ENCODE measurements at regions not wholly inside any gene's neighbourhood (a gene's known extent, or its start where the extent isn't known, plus 50 kb on each side); places are given as distances from the start of the nearest gene placed in this dataset.

- no peak overlapping the region for H3K9ac ChIP-seq (ENCODE audit: insufficient read depth, low read length, poor library complexity, severe bottlenecking)
- H3K4me2 ChIP-seq (replicated peaks; ENCODE audit: extremely low read depth, low read length, poor library complexity, severe bottlenecking), result no peak overlapping the region
- no peaks in the 10 kb centered on the region for H4K20me1 ChIP-seq (ENCODE audit: insufficient read depth, low read length)
- no peak overlapping the region for H3K27ac Mint-ChIP-seq
- H3K36me3 ChIP-seq (replicated peaks in 1 of 2; ENCODE audit: control insufficient read depth in 1 of 2, insufficient read depth in 2 of 2, low read length in 2 of 2), result no peaks in the 10 kb centered on the region
- no peak overlapping the region for H3K4me3 ChIP-seq (replicated peaks in 1 of 3; ENCODE audit: low read depth in 2 of 3, low read length in 3 of 3)
- H3K79me2 ChIP-seq (ENCODE audit: insufficient read depth, low read length), result no peaks in the 10 kb centered on the region
- no peaks in the 10 kb centered on the region for H3K9me3 ChIP-seq (replicated peaks in 1 of 2; ENCODE audit: control insufficient read depth in 1 of 2, insufficient read depth in 1 of 2, low read length in 2 of 2)
- H3K4me3 Mint-ChIP-seq, result no peak overlapping the region
- no peaks in the 10 kb centered on the region for H3K36me3 Mint-ChIP-seq
- peaks cover 1 to 2% (median 1%) of the 10 kb centered on the region in 3 donors for H3K27me3 Mint-ChIP-seq (ENCODE audit: low read depth in 3 of 3)
- no peaks in the 10 kb centered on the region for H3K4me1 ChIP-seq (ENCODE audit: control insufficient read depth in 1 of 2, insufficient read depth in 2 of 2, low read length in 2 of 2)
- no peak overlapping the region for H2AFZ ChIP-seq (ENCODE audit: insufficient read depth, low read depth, low read length, poor library complexity, severe bottlenecking)
- no peaks in the 10 kb centered on the region for H3K4me1 Mint-ChIP-seq
- intact Hi-C loops (cut with micrococcal nuclease), result no loop called here
- TF ChIP-seq, protein P1, sequence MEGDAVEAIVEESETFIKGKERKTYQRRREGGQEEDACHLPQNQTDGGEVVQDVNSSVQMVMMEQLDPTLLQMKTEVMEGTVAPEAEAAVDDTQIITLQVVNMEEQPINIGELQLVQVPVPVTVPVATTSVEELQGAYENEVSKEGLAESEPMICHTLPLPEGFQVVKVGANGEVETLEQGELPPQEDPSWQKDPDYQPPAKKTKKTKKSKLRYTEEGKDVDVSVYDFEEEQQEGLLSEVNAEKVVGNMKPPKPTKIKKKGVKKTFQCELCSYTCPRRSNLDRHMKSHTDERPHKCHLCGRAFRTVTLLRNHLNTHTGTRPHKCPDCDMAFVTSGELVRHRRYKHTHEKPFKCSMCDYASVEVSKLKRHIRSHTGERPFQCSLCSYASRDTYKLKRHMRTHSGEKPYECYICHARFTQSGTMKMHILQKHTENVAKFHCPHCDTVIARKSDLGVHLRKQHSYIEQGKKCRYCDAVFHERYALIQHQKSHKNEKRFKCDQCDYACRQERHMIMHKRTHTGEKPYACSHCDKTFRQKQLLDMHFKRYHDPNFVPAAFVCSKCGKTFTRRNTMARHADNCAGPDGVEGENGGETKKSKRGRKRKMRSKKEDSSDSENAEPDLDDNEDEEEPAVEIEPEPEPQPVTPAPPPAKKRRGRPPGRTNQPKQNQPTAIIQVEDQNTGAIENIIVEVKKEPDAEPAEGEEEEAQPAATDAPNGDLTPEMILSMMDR (IDR thresholded peaks at IDR 0.05), result no peak
- H3K27me3 ChIP-seq (ENCODE audit: control insufficient read depth in 2 of 2, insufficient read depth in 2 of 2, low read length in 2 of 2), result no peaks in the 10 kb centered on the region
- H3K27ac ChIP-seq (ENCODE audit: low read depth in 1 of 2, low read length in 2 of 2), result no peak overlapping the region
- peaks cover 0 to 6% (median 2%) of the 10 kb centered on the region in 7 donors for H3K9me3 Mint-ChIP-seq
- 63% methylated on average over 5 of the region's 8 CpGs for WGBS (ENCODE audit: insufficient coverage)
- no peak for DNase-seq
These were observed 143.5 kb downstream of the SLC30A10 start for GRCh38 chr1:219784660-219785381.

- no peak overlapping the region for H3K9ac ChIP-seq (ENCODE audit: insufficient read depth, low read length, poor library complexity, severe bottlenecking)
- intact Hi-C loops (cut with micrococcal nuclease), result no loop called here
- Mint-ChIP-seq H3K27me3 (ENCODE audit: low read depth in 3 of 3) (peaks cover 0 to 2% (median 1%) of the 10 kb centered on the region in 3 donors), H3K27ac (no peak overlapping the region), H3K9me3 (peaks cover 0 to 6% (median 2%) of the 10 kb centered on the region in 7 donors), H3K4me1 (no peaks in the 10 kb centered on the region), H3K4me3 (no peak overlapping the region), H3K36me3 (no peaks in the 10 kb centered on the region)
- no peak overlapping the region for H3K4me3 ChIP-seq (replicated peaks in 1 of 3; ENCODE audit: low read depth in 2 of 3, low read length in 3 of 3)
- no peaks in the 10 kb centered on the region for H3K27me3 ChIP-seq (ENCODE audit: control insufficient read depth in 2 of 2, insufficient read depth in 2 of 2, low read length in 2 of 2)
- H3K9me3 ChIP-seq (replicated peaks in 1 of 2; ENCODE audit: control insufficient read depth in 1 of 2, insufficient read depth in 1 of 2, low read length in 2 of 2), result no peaks in the 10 kb centered on the region
- H3K4me2 ChIP-seq (replicated peaks; ENCODE audit: extremely low read depth, low read length, poor library complexity, severe bottlenecking), result no peak overlapping the region
- H3K79me2 ChIP-seq (ENCODE audit: insufficient read depth, low read length), result no peaks in the 10 kb centered on the region
- H3K4me1 ChIP-seq (ENCODE audit: control insufficient read depth in 1 of 2, insufficient read depth in 2 of 2, low read length in 2 of 2), result no peaks in the 10 kb centered on the region
- no peaks in the 10 kb centered on the region for H3K36me3 ChIP-seq (replicated peaks in 1 of 2; ENCODE audit: control insufficient read depth in 1 of 2, insufficient read depth in 2 of 2, low read length in 2 of 2)
- no peak overlapping the region for H3K27ac ChIP-seq (ENCODE audit: low read depth in 1 of 2, low read length in 2 of 2)
- 70% methylated on average over 1 of the region's 2 CpGs for WGBS (ENCODE audit: insufficient coverage)
- TF ChIP-seq, protein P1 (IDR thresholded peaks at IDR 0.05), result no peak
- H4K20me1 ChIP-seq (ENCODE audit: insufficient read depth, low read length), result no peaks in the 10 kb centered on the region
- peak in 1 of 3 donors; percentile 3 for DNase-seq
- no peak overlapping the region for H2AFZ ChIP-seq (ENCODE audit: insufficient read depth, low read depth, low read length, poor library complexity, severe bottlenecking)
These were observed 144.6 kb downstream of the SLC30A10 start for GRCh38 chr1:219783605-219784235.
